ENCODE measurements at regions not wholly inside any gene's neighbourhood (a gene's known extent, or its start where the extent isn't known, plus 50 kb on each side); places are given as distances from the start of the nearest gene placed in this dataset.

- no peak for TF ChIP-seq CTCF (IDR thresholded peaks at IDR 0.05; ENCODE audit: low read depth, low read length, missing control alignments)
- H3K4me3 ChIP-seq (ENCODE audit: low read depth, low read length): no peak overlapping the region
- no peak for DNase-seq (ENCODE audit: low read depth)
Measured at GRCh38 chr17:13984956-13985355, 84.3 kb upstream of the COX10 start.

- no peak for TF ChIP-seq CTCF (IDR thresholded peaks at IDR 0.05; ENCODE audit: low read depth, low read length, missing control alignments)
- DNase-seq (ENCODE audit: low read depth): no peak
- H3K4me3 ChIP-seq (ENCODE audit: low read depth, low read length): no peak overlapping the region
Measured at GRCh38 chr17:13986855-13987254, 82.4 kb upstream of the COX10 start.

- no peak overlapping the region for H3K4me3 ChIP-seq (ENCODE audit: low read depth, low read length)
- no peak for DNase-seq (ENCODE audit: low read depth)
- TF ChIP-seq CTCF (IDR thresholded peaks at IDR 0.05; ENCODE audit: low read depth, low read length, missing control alignments): no peak
Measured at GRCh38 chr17:13989138-13989537, 80.2 kb upstream of the COX10 start.

- no peak for DNase-seq (ENCODE audit: low read depth)
- TF ChIP-seq CTCF (IDR thresholded peaks at IDR 0.05; ENCODE audit: low read depth, low read length, missing control alignments): no peak
Measured at GRCh38 chr17:13993106-13993505, 76.2 kb upstream of the COX10 start.

GRCh38 chr17:13994050-13994449 is 75.3 kb upstream of the COX10 start:
- TF ChIP-seq CTCF (IDR thresholded peaks at IDR 0.05; ENCODE audit: low read depth, low read length, missing control alignments): no peak
- DNase-seq (ENCODE audit: low read depth): no peak
- no peak overlapping the region for H3K4me3 ChIP-seq (ENCODE audit: low read depth, low read length)

More at GRCh38 chr17:13993106-13993505, 76.2 kb upstream of the COX10 start:
- H3K4me3 ChIP-seq (ENCODE audit: low read depth, low read length): no peak overlapping the region

GRCh38 chr17:13995856-13996271 is 73.4 kb upstream of the COX10 start:
- TF ChIP-seq CTCF (IDR thresholded peaks at IDR 0.05; ENCODE audit: low read depth, low read length, missing control alignments): no peak
- no peak for DNase-seq (ENCODE audit: low read depth)
- no peak overlapping the region for H3K4me3 ChIP-seq (ENCODE audit: low read depth, low read length)

GRCh38 chr17:13996276-13996675 is 73.0 kb upstream of the COX10 start:
- no peak overlapping the region for H3K4me3 ChIP-seq (ENCODE audit: low read depth, low read length)
- no peak for DNase-seq (ENCODE audit: low read depth)
- TF ChIP-seq CTCF (IDR thresholded peaks at IDR 0.05; ENCODE audit: low read depth, low read length, missing control alignments): no peak
